ENCODE measurements at regions not wholly inside any gene's neighbourhood (a gene's known extent, or its start where the extent isn't known, plus 50 kb on each side); places are given as distances from the start of the nearest gene placed in this dataset.
"Not testable (repeated sequence)": the region's sequence is repeated elsewhere in the genome, so short reads cannot be mapped to it uniquely, and the experiment has no call there.

DNA sequence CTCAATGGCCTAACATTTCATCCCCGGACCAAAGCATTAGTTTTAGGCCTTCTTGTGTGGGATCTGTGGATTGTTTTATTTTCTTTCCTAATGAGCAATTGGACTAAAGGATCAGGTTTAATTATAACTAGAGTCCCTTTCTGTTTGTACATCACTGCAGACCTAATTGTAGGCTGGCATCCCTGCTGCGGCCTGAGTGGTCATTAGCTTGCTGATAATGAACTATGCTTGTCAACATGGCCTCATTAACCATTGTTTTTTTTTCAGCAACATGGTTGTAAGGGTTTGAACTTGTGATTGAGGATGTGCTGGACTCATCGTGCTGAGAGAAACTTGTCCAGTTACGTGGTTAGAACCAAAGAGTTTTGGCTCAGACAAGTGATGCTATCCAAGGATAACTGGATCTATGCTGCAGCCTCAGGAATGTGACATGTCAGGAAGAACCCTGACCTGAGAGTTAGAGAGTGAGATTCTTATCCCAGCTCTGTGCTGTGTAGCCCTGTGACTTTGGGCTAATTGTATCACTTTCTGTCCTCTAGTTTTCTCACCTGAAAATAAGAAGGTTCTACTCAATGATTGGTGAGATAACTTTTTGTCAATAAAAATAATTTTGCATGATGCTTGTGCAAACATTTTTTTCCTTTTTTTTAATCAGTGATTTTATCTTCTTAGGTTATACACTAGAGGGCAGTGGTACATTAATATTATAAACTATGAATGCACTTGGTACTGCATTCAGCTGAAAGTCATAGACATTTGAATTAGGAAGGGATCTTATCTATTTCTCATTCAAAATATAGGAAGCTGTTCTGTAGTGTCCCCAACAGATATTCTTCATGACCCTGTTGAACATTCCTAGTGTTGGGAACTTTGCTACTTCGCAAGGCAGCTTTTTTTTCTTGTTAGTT lies 140.9 kb downstream of the RNF144B start:
- no peak for DNase-seq

DNA sequence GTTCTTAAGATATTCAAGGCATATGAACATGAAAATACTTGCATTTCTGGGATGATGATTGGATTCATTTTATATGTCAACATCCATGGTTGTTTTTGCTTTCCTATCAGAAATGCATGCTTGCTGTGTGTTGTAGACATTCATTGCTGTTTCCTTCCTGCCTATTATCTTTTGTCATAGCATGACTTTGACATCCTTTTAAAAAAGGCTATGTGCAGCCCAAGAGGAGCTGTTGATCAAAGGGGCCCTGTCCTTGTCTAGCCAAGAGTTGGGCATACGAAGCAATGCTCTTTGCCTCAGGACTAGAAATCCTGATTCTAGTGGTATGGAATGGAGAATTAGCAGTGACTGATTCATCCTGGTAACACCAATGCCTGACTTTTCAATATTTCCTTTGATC lies 143.1 kb downstream of the RNF144B start:
- DNase-seq = no peak

DNA sequence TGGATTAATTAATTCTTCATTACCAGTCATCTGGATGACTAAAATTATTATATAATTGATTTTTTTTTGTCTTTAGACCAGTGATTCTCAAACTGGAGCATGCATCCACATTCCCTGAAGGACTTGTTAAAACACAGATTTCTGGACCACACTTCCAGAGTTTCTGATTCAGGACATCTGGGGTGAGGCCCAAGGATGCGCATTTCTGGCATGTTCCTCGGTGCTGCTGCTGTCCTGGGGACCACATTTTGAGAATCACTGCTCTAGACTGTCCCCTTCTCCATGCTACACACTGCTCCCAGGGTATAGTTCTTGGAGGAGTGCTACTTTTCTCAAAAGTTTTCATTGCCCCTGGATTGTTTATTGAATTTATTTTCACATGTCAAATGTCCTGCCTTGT lies 145.0 kb downstream of the RNF144B start:
- DNase-seq = no peak

DNA sequence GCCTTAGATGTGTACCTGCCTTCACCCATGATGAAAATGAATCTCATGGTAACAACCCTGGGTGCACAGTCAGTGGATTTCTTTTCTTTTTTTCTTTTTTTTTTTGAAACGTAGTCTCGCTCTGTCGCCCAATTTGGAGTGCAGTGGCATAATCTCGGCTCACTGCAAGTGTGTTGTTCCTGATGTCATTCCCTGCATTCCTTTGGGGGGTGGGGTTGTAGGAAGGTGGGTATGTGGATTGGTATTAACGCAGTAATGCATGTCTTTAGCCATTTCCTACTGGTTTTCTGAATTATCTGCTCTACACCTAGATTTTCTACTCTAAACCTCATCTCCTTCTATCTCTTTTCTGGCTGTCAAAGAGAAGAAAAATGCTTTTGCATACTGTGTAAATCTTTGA lies 146.6 kb downstream of the RNF144B start:
- no peak for DNase-seq

DNA sequence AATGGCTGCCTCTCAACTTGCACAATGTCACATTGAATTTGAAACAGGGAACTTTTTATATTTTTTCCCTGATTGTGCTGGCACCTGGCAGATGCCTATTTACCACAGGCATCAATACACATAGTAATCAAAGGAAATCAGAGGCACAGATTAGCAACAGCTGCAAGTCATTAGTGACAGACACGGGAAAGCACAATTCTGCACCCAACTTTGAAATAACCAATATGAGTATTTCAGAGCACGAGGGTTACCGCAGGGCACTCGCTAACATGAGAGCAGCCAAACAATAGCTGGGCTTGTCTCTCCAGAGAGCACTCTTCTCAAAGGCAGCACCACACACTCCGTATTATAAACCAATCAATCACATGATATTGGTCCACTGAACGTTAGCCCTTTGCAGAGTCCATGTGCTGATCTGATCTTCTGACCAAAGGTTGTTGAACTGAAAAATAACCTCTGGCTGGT lies 149.5 kb downstream of the RNF144B start:
- no peak for DNase-seq

DNA sequence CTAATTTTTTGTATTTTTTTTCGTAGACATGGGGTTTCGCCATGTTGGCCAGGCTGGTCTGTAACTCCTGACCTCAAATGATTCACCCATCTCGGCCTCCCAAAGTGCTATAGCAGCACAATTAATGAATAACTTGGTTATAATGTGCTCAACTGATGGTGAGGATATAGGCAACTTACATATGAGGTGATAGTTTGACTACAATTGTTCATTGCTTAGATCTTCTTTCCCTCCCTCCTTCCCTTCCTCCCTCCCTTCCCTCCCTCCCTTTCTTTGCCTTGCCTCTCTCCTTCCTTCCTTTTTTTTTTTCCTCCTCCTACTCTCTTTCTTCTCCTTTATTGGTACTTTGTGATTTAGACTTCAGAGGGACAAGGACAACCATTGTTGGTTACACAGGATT lies 151.2 kb downstream of the RNF144B start:
- no peak for DNase-seq

DNA sequence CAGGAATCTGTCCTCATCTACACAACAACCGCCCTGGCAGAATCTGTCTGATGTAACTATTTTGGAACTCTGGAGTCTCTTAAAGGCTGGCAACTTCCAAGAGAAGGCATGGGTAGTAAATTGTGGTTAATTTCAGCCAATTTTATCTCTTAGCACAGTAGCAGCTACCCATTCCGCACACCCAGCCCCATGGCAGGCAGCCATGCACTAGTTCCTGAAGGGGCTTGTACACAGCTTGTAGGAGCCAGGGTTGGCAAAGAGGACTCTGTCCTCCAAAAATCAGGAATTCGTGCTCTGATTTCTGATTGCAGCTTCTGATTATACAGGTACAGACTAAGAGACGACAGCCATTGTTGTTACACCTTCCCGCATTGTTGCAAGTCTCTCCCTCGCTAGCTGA lies 155.9 kb downstream of the RNF144B start:
- DNase-seq = no peak

DNA sequence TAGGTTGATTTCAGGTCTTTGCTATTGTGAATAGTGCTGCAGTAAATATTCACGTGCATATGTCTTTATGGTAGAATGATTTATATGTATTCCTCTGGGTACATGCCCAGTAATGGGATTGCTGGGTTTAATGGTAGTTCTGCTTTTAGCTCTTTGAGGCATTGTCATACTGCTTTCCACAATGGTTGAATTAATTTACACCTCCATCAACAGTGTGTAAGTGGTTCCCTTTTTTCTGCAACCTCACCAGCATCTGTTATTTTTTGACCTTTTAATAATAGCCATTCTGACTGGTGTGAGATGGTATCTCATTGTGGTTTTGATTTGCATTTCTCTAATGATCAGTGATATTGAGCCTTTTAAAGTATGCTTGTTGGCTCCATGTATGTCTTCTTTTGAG lies 158.0 kb downstream of the RNF144B start:
- DNase-seq = not testable (repeated sequence)

DNA sequence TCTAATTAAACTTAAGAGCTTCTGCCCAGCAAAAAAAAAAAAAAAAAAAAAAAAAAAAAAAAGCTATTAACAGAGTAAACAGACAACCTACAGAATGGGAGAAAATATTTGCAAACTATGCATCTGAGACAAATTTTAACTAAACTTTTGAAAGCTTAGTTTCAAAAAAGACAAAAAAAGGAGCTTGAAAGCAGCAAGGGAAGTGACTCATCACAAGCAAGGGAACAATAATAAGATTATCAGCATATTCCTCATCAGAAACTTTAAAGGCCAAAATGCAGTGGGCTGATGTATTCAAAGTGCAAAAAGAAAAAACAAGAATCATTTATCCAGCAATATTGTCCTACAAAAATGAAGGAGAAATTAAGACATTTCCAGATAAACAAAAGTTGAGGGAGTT lies 158.6 kb downstream of the RNF144B start:
- no peak for DNase-seq

DNA sequence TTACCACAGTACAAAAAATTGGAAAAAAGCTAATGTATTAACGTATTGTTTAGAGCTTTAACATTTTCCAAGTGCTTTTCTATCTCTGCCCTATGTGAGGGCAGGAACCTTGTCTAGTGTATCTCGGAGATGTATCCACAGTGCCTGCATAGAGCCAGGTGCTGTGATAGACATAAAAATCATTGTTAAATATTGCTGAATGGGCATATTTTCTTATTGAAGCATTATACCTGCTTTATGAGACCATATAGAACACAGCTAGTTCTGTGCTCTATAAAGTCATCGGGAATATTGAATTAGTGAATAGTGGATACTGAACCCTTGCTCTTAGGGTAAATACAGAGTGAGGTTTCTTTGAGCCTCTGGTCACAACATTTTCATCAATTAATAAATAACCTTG lies 163.0 kb downstream of the RNF144B start:
- DNase-seq = no peak

DNA sequence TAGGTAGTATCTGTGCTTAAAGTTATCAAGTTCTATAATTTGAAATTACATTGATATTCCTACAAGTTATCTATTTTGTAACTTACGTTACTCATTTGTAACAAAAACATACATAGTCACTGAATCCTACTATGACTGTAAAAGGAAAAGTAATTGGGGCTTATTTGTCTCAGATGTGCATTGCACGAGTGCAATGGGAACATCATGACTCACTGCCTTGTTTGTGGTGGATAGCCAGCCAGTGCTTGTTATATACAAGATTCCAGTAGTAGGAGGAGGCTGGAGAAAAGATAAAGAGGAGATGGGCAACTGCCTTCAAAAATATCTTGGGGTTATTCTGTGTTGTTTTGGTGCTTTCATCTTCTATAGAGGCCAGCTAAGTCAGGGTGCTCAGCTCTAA lies 164.1 kb downstream of the RNF144B start:
- no peak for DNase-seq

DNA sequence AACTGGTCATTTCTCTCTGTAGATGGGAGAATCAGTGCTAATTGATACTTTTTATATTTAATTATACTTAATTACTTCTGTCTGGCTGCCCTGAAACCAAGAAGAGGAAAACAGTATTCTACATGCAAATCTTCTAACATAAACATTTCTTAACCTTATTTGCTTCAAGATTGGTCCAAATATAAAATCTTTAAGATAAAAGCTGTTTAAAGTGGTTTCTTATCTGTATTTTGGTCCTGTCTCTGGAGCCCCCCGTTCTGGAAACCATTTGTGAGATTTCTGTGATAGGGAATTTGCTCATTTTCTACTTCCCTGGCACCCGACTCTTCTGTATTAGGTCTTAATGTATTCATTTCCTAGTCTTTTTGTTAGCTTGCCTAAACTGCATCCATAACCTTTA lies 168.6 kb downstream of the RNF144B start:
- no peak for DNase-seq

DNA sequence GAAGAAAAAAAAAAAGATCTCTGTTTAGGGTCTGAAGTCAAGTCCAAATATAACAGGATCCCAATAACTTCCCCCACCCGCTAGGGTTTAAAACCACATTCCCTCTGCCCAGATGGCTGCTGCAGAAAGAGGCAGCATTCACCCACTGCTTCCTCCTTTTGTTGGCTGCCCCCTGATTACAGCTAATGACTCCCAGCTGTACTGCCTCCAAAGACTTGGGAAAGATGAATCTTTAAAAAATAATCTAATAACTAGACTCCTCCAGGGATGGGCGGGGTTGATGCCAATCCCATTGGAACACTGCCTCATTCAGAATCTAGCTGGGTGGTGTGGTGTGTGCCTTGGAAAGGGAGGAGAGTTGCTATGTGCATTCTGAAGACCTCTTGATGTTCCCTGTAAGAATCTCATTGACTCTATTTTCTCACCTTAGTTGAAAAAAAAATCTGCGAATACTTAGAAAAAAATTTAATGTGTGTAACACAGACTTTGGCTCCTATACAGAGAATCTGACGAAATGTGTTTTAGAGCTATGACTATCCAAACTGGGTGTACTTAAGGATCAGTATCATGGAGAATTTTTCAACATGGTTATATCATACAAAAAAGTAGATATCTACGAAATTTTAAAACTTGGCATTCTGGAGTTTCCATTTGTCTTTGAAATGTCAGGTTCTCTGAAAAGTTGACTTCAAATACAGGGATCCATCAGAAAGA lies 174.0 kb downstream of the RNF144B start:
- no peak for DNase-seq

DNA sequence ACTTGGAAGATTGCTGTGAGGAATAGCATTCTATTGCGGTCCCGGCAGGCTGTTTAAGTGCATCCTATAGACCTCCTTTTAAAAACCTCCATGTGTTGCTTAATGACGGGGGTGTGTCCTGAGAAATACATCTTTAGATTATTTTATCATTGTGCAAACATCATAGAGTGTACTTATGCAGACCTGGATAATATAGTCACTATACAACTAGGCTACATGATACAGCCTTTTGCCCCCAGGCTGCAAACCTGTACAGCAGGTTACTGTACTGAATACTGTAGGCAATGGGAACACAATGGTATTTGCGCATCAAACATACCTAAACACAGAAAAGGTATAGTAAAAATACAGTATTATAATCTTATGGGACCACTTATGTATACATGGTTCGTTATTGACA lies 175.6 kb downstream of the RNF144B start:
- no peak for DNase-seq

DNA sequence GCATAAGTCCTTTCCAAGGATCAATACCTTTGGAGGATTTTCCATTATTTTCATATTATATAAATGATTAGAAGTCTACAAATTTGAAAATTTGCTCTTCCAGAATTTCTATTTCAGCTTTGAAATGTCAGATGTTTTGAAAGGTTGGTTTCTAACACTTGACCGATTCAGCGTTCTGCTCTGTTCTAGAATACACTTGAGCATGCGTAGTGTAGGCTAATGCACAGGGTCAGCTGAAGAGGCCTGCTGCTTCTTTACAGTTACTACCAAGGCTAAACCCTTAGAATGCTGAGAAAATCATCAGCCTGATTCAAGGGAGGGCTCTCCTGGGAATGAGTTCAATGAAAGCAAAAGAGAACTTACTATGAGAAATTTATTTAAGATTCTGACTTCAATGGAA lies 177.6 kb downstream of the RNF144B start:
- no peak for DNase-seq

DNA sequence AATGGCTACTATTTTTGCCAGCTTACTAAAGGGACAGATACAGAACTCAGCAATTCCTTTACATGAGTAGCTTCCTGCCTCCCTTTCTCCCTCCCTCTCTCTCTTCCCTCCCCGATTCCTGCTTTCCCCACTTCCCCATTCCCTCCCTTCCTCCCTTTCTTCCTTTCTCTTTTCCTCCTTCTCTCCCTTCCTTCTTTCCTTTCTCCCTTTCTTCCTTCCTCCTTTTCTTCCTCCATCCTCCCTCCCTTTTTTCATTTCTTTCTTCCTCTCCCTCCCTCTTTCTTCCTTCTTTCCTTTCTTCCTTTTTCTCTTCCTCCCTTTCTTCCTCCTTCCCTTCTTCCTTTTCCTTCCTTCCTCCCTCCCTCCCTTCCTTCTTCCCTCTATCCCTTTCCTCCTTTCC lies 178.1 kb downstream of the RNF144B start:
- DNase-seq = no peak

DNA sequence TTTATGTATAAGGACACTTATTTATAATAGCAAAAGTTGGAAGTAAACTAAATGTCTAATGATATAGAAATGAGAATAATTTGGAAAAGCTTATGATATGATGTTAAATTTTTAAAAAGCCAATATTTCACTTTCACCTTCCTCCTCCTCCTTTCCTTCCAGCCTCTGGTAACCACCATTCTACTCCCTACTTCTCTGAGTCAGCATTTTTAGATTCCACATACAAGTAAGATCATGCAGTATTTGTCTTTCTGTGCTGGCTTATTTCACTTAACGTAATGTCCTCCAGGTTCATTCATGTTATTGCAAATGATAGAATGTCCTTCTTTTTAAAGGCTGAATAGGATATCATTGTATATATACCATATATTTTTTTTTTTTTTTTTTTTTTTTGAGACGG lies 180.2 kb downstream of the RNF144B start:
- DNase-seq = no peak

DNA sequence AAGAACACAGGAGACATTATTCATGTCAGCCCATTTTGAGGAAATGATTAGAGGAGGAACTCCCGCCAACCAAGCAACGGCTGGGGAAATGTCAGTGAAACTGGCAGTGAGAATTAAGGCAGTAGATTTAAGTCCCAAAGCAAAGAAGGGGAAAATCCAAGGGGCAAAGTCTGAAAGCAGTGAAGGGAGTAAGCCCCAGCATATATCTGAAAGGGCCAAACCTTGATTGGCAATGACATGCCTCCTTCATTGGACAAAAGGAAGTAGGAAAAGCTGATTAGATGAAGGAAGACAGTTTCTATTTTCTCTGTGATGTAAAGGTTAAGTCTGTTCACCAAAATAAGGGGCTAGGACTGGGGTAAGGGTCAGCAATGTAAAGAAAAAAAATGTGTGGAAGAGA lies 190.3 kb downstream of the RNF144B start:
- DNase-seq = no peak

DNA sequence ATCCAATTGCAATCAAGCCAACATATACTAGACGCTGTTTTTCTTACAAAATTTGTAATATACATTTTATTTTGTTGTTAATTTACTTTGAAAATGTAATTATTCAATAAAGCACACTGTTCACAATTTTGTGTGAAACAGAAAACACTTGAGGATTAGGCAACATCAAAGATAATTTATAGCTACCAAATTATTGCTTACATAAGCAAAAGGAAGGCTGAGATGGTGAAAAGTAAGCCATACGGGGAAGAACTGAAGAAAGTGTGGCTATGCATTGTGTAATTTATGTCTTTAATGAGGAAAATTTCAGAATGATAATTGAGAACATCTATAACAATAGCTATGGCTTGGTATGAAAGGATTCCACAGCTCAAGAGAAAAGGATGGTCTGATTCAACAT lies 192.0 kb downstream of the RNF144B start:
- DNase-seq = no peak

DNA sequence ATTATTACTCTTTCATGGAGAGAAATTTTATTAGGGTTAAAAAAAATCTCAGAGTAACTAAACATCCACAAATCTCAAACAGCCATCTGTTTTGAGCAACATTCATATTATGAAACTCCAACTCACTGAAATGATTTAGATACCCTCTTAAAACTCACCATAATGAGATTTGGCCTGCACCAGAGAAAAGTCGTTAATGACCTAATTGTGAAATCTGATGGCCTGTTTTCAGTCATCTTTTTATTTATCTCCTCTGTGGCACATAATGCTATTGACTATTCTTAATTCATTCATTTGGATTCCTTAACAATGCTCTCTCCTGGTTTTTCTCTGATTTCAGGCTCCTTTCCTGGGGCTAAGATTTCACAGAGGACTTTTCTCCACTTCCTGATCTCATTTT lies 192.7 kb downstream of the RNF144B start:
- DNase-seq = no peak

DNA sequence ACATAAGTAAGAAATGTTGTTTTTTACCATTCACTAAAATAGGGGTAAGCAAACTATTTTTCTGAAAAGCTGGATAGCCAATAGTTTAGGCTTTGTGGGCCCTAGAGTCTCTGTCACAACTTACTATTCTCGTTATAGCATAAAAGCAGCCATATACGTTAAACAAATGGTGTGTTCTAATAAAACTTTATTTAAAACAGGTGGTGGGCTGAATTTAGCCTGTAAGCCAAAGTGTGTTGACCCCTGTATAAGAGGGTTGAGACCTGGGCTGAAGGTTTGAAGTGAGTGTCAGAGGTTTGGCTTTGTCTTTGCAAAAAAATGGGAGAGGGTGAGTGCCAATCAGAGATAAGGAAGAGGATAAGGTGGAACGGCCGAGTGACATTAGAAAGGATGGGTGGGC lies 197.2 kb downstream of the RNF144B start:
- DNase-seq = no peak

DNA sequence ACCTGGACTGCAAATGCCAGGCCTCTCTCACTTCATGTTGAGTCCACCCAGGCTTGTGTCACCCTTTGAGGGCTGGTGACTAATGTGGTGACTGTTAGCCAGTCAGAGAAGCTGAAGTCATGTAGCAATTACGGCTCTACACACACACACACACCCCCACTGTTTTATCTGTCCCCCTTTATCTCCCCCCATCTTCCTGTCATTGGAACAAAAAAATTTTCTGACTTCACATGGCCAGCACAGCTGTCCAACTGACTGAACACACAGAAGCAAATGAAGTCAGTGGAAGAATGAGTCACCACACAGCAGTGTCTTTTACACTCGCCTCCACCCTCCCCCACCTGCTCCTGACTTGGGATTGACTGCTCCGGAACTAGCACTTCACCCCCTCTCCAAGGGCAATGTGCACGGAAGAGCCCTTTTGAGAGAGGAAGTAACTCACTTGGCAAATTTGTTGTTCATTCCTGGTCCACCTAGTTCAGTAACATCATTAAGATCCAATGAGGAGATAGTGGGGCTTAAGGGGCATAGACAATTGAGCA lies 198.0 kb downstream of the RNF144B start:
- DNase-seq = no peak

DNA sequence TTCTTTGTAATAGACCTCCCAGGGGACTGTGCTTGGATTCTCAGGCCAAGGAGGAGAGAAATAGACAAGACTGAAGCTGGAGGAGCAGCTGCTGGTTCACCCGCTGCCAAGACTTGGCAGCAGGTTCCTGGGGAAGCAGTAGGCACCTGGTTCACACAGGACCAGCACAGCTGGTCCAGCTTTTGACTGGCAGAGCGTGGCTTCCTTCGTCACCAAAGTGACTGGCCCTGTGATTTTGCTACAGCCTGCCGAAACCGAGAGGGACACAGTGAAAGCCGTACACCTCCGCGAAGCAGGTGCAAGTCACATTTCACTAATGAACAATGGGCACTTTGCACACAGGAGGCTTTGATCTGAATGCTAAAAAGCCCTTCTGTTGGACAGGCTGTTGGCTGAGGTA lies 199.0 kb downstream of the RNF144B start:
- no peak for DNase-seq

Data from activated naive CD4-positive, alpha-beta T cell treated with anti-CD3 and anti-CD28 coated beads, Interleukin-2, amount 50 U/mL, for 16 hours (primary cell).